GM21423 (cell line): ENCODE measurements at regions not wholly inside any gene's neighbourhood (a gene's known extent, or its start where the extent isn't known, plus 50 kb on each side); places are given as distances from the start of the nearest gene placed in this dataset.
A peak's percentile ranks its signal among the peaks of the same experiment; 100 is the strongest.
"Not testable (repeated sequence)": the region's sequence is repeated elsewhere in the genome, so short reads cannot be mapped to it uniquely, and the experiment has no call there.

Source experiments
- ATAC-seq: cut with Tn5 transposase; IDR thresholded peaks from one replicate; pipeline ENCODE4 v1.9.1; 2021; ENCODE audit warnings: mild to moderate bottlenecking, moderate library complexity; ENCODE audit not compliant: unreplicated experiment

DNA sequence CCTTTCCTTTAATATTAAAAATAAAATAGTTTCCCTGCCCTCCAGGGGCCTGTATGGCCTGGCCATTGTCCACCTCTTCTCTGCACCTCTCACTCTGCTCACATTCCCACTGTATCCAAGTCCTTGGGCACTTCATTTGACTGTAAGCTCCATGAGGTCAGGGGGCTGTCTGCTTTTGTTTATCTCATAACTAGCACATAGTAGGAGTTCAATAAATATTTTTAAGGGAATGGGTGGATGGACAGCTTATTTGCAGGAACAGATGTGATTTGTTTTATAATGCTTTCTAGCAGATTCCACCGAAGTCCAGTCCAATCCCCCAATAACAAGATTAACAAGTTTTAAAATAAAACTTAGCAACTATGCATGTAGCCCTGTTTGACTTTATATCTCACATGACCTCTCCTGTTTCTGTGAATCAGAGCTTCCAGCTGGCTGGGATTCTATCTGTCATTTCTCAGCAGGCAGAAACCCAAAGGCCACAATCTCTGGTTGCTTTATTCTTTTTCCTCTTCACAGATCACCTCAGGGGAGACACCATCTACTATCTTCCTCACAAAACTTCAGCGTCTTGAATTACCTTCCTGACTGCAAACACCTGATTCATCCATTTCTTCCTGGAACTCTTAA is 123.0 kb upstream of the NR2F2 start:
- no peak for ATAC-seq

DNA sequence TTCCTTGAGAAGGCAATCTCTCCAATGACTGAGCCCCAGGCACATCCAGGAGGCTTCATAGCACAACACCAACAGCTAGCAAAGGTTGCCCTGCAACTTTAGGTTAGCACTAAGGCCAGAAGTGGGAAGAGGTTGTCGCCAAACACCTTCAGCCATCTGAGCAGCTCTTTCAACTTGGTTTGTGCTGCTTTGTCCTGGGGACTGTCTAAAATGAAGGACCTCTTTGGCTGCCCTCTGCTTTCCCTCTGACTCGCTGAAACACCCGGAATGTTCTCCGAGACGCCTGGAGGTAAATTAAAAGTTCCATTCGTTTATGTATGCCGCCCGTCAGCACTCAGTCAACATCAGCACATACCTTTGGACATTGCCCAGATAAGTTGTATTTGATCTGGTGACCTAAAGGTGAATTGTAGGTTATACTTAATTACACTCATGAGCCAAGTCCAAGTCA is 121.2 kb upstream of the NR2F2 start:
- ATAC-seq = no peak

DNA sequence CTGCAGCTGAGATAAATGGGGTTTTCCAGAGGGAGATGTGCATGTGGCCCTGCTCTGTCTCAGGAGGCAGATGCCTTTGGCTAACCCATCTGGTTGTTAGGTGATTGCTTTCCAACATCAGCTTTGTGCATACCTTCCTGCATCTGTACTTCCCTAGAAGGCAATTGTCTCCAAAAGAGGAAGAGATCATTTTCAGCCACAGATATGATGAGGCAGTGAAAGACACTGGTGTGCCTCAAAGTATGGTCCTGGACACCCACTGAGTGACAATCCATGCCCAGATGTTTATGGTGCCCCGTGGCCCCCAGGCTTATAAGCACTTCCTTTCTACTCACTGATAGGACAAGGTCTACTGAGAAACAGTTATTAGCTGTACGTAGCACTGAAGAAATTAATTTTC is 117.5 kb upstream of the NR2F2 start:
- ATAC-seq = no peak

DNA sequence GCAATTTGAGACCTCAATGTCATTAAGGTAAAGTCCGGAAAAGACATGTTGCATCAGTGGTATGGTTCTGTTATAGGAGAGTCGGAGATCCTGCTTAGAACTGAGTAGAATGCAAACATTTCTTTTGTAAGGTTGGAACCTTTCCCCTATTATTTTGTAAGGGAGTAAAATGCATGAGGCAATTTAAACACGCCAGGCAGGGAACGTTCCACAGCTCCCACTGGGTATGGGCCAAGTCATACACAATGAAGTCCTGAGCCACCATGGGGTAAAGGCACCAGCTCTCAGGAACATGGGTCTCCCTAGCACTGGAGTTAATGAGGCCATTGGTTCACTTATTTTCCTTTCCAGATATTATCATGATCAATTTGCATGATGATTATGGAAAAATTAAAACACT is 116.6 kb upstream of the NR2F2 start:
- no peak for ATAC-seq

DNA sequence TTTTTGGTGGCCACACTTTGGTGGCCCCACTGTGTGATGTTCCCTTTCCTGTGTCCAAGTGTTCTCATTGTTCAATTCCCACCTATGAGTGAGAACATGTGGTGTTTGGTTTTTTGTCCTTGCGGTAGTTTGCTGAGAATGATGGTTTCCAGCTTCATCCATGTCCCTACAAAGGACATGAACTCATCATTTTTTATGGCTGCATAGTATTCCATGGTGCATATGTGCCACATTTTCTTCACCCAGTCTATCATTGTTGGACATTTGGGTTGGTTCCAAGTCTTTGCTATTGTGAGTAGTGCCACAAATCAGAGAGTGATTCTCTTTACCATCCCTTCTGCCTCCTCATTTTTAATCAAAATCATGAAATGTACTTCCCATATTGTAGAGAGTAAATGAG is 114.0 kb upstream of the NR2F2 start:
- not testable (repeated sequence) for ATAC-seq

DNA sequence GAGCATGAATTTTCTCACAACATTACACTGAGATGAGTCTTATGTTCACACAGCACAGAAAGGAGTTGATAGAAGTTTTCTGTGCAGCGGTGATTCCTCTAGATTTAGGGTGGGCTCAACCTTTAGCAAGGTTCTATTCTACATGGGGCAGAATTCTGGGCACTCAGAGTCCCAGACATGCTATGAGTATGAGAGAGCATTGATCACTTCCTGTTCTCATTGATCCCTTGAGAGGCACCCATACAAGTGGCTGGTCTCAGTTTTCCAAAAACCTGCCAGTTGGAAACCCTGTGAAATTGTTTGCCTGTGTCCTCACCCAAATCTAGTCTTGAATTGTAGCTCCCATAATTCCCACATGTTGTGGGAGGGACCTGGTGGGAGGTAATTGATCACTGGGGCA is 112.5 kb upstream of the NR2F2 start:
- no peak for ATAC-seq

DNA sequence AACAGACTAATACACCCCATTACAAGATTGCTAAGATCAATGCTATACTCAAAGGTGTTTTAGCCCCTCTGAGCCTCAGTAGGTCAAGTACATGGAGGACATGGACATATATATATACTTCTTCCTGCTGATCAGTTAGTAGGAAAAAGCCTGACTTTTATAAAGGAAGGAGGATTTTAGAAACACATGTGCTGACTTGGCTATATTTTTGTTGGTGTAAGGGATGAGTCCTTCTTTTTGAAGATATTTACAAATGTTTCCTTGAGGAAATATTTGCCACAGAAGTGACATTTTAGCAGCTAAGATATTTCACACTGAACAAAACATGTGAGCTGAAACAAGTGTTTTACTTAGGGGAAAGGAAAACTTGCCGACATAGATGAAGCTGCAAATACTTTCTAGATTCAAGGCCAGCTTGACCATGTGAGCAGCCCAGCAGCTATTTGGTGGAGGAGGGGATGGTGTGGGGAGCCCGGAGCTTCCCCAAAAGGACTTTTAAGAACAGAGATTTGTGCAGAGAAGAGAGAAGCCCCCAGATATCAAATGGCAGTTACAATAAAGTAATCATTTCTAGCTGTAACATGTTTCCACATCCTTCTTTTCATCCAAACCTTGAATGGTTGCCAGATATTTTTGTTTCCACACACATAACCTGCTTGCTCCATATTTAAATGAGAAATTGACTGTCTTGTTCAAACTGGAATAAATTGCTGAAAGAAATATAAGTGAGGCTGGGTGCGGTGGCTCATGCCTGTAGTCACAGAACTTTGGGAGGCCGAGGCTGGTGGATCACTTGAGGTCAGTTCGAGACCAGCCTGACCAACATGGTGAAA is 111.7 kb upstream of the NR2F2 start:
- no peak for ATAC-seq

DNA sequence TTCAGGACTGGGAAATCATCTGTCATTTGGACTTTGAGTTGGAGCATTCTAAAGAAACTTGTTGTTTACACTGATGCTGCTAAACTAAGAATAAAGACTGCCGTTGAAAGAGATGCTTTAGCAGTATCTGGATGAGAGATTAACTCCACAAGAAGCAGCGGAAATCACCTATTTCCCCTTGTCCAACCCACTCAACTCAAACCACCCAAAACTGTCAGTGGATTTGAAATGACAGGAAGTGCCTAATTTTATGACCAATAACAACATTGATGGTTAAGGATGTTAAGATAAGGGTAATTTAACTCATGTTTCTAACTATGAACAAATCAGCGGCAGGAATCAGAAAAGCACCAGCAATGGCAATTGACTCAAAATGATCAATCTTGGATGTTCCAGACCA is 110.8 kb upstream of the NR2F2 start:
- ATAC-seq = no peak

DNA sequence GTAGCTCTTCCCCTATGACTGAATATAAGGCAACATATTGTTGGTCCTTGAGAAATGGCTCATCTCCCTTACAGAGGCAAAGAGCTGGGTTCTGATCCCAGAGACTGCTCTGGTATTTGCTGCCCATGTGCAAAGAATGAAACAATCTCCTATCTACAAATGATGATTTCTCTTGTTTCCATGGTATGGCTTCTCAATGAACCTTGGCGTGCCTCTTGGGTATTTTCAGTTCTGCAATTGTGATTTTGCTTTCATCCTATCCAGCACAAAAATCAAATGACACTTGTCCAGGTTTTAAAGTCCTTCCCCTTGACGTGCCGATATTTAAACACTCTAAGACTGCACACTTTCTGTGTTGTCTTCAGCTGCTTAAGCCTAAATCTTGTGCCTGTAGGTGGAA is 109.8 kb upstream of the NR2F2 start:
- no peak for ATAC-seq

DNA sequence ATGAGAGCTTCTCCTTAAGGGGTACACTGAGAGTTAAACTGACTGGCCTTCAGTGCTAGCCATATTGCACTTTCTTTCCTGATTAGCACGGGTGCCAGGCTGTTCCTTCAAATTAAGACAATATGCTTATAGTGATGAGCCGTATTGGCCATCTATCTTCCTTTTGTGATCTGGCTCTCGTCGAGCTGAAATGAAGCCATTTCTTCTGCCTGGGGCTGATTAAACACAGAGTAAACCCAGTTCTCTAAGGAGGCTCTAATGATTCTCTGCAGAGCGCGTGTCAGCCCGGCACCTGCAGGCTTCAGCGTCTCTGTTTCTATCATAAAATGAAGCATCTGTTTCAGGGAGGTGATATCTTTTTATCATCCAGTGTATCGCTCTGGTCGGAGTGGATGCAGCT is 107.5 kb upstream of the NR2F2 start:
- no peak for ATAC-seq

DNA sequence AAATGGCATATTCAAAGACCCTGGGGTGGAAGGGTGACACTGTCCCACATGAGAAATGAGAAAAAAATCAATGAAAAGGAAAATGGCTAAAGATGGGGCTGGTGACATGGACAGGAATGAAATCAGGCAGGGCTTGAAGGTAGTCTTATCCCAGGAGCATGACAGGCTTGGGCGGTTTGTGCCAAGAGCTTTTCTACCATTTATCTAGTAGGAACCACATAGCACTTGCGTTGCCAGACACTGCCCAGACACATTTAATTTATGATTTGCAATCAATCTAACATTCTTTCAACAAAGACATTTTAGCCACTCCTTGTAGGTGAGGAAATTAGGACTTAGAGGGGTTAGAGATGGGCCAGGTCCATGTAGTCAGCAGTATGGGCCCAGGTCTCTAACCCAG is 106.6 kb upstream of the NR2F2 start:
- ATAC-seq = no peak

DNA sequence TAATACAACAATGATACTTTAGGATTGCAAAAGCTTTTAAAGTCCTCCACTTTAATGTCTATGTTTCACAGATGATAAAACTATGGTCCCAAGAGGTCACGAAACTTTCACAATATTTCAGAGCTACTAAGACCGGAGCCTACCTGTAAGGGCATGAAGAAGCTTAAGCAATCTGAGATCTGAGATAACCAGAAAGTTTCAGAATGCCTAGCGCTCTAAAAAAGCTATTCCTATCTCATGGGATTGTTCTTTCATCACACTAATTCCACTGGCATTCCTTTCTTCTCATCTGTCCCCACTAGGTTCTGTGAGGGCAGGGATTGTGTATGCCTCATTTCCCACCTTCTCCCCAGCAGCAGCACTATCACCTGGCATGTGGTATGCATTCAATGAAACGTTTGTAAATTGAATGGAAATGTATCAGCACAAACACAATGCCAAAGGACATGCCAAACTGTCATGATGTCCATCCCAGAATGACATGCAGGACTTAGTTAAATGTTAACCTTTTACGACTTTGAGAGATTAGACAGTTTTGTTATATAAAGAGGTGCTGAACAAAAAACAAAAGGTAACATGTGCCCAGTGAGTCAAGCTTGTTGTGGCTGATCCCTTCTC is 104.7 kb upstream of the NR2F2 start:
- no peak for ATAC-seq

DNA sequence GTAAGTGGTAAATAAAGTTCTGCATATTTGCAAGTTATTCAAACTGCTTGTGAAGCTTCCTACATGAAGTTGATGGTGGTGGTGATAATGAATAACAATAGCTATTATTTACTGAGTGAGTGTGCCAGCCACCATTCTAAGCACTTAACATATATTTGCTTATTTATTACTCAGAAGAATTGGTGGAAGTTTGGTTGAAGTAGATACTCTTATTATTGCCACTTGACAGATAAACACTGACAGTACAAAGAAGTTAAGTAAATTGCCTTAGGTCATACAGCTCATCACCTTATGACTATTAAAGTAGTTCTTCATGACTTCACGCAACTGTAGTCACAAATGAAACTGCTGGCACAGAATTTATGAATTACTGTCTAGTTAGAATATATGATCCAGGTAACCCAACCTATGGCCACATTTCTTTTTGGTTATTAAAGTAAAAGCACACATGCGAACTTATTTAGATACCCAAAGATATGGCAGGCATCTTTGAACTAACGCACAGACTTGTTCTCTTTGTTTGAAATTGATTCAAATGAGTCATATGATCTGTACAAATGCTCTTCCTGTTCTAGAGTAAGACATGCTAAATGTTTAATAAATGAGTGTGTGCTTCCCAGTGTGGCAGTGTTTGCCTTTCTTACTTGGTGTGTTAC is 99.8 kb upstream of the NR2F2 start:
- ATAC-seq = no peak

DNA sequence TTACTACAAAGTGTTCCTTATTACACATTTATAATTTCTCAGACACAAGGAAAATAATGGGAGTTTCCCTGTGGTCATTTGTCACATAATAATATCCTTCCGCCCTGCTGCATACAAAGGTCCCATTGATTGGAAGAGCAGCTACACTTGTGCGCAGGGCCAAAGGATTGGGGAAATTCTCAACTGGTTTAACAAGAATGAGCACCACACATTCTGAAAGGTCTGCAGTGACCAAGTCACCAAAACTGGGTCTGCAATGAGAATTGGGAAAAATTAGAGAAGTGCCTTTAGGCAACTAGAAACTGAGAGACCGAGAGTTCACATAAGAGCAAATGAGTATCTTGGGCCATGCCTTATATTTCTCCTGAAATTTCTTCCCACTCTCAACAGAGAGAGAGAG is 98.2 kb upstream of the NR2F2 start:
- ATAC-seq = no peak

DNA sequence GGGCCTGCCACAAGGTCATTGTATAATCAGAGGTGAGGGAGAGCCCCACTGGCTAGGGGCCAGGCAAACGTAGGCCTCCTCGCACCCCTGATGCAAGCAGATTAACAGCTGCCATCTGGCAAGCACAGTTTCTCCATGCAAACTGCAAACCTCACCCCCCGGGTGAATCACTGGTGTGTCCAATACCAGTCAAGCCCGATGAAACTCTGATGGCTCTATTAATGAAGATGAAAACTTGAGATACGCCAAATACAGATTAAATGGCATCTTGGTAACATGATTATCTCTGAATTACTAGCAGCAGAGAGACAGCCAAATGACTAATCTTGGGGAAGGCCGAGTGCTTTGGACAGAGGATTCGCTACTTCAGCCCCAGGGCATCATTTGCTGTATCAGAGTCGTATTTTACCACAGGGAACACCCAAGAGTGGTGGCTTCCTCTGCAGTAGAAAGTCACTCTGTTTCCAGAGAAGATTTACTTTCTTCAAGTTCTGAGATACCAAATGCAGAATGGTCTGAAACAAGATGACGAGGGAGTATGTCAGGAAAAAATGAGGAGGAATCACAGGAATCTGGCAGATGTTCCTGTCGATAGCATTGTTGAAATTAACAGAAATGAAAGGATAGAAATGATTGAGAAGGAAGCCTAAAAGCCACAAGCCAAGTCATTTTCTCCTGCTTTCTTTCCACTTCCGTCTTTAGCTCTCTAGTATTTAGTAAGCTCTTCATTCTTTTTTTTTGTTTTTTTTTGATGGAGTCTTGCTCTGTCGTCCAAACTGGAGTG is 96.2 kb upstream of the NR2F2 start:
- peak; percentile 60 for ATAC-seq

DNA sequence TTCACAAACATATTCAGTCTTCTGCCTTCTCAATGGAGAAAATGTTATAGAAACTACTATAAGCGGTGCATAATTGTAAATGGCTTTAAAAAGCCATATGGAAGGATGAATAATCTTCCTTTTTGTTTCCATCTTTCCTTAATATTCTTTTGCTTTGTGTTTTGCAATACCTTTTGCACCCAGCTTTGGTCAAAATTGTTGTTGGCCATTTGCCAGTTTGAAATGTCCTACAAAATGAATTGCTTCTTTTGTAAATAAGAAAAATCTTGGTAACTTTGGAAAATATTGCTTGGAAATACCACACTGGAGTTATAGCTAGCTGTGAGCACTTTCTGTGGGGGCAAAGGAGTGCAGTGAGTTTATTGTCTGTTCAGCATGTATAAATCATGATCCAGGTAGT is 93.5 kb upstream of the NR2F2 start:
- no peak for ATAC-seq

DNA sequence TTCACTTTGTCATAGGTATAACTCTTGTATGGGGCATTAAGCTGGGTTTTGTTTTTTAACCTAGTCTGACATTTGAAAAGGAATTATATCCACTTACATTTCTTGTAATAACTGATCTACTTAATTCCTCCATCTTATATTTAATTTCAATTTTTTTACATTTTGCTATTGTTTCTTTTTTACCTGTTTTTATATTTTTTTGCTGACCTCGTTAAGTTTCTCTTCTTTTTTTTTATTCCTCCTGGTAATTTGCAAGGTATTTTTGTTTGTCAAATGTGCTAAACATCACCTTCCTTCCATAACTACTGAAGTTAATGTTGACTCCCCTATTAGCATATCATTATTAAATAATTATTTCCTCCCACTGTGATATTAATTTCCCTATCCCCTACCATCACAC is 87.7 kb upstream of the NR2F2 start:
- no peak for ATAC-seq

DNA sequence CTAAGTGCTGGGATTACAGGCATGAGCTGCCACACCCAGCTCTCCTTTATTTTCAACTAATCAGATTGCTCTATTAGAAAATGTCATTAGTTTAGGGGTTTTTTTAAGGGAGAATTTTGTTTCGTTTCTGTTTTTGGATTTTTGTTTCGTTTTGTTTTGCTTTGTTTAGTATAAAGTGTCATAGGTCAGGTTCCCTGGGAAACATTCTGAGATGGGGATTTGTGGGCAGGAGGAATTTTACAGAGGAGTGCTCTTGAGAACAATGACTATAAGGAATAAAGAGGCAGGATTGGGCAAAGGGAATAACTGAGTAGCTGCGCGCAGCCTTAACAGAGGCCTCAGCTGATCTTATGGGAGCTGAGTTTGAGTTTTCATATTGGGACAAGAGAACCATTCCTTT is 86.8 kb upstream of the NR2F2 start:
- ATAC-seq = no peak

DNA sequence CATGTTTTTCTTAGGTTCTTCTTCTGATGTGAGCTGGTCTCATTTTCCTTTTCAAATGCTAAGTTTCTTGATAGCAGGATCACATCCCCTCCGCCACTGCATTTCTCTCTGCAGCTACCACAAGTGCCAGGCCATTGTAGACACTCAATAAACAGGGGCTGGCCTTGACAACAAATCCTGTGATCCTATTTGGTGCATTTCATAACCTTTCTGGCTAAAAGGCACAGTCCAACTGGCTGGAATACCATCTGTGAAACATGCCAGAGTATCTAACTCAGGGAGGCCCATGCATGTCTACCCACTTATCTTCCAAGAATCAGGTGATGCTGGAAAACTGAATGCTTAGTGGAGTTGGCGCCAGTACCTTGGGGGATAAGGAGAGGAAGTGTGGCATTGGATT is 85.2 kb upstream of the NR2F2 start:
- no peak for ATAC-seq

DNA sequence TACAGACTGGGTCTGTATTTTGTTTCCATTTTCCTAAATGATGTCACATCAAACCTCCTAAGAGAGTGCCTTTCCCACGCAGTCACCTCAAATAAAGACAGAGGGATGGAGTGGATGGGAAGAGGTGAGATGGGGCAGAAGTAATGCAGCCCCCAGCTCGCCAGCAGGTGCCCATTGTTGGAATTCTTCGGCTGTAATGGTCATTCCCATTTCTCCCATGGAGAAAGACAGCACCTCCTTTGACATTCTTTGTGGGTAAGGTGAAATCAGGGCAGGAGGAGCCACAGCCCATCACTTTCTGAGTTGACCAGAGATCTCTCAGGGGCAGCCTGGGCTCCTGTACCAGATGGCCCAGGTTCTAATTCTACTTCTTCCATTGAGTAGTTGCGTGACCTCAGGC is 84.4 kb upstream of the NR2F2 start:
- no peak for ATAC-seq
